ENCODE measurements at regions not wholly inside any gene's neighbourhood (a gene's known extent, or its start where the extent isn't known, plus 50 kb on each side); places are given as distances from the start of the nearest gene placed in this dataset.

- TF ChIP-seq CTCF (conservative IDR thresholded peaks at IDR 0.05; ENCODE audit: low read depth, low read length) = no peak
- no peak for TF ChIP-seq EZH2 (IDR thresholded peaks at IDR 0.05; ENCODE audit: borderline replicate concordance, low read depth, low read length, poor library complexity, severe bottlenecking)
These were observed 331.6 kb downstream of the DLEU7 start for GRCh38 chr13:50511877-50512341.
